IMR-90 (cell line): ENCODE measurements at regions not wholly inside any gene's neighbourhood (a gene's known extent, or its start where the extent isn't known, plus 50 kb on each side); places are given as distances from the start of the nearest gene placed in this dataset.

Experiments used
- ATAC-seq: fragments of 200-7000 bp; cut with Tn5 transposase; 2 replicates; pipeline ENCODE4 v1.9.1; 2020; ENCODE audit warnings: low read depth, mild to moderate bottlenecking, moderate library complexity
- BruUV-seq: library from RNA; stranded (reverse); fragments of 400-500 nt; replicated peaks from 2 replicates; lab custom pipeline; 2021; lab: Mats Ljungman, UMichigan
- CTCF ChIA-PET: fragments of 300-600 bp; formaldehyde crosslinking; extraction: SDS; loops from one replicate; lab custom pipeline; 2021; ENCODE audit warnings: antibody characterized with exemption; lab: Yijun Ruan, JAX
- POLR2A ChIA-PET: fragments of 300-600 bp; sonication (Branson Sonifier 250); formaldehyde crosslinking; loops from one replicate; lab custom pipeline; 2022; ENCODE audit warnings: antibody characterized with exemption; ENCODE audit not compliant: unreplicated experiment; lab: Charles Lee
- DNase-seq: peaks from one replicate; pipeline ENCODE4 v3.0.0; 2013
- H2AFZ ChIP-seq: replicated peaks from 2 replicates; pipeline ENCODE3; 2013; ENCODE audit warnings: low read length, mild to moderate bottlenecking; ENCODE audit not compliant: poor library complexity
- H2AK5ac ChIP-seq: 2 replicates; pipeline ENCODE4 v1.6.1; 2013; ENCODE audit warnings: low read depth, low read length, inconsistent platforms
- H2AK9ac ChIP-seq: replicated peaks from 2 replicates; pipeline ENCODE3; 2013; ENCODE audit warnings: mild to moderate bottlenecking, low read depth, low read length, moderate library complexity; ENCODE audit not compliant: poor library complexity
- H2BK120ac ChIP-seq: 2 replicates; pipeline ENCODE4 v1.6.1; 2013; ENCODE audit warnings: low read depth, low read length, inconsistent platforms
- H2BK15ac ChIP-seq: 3 replicates; pipeline ENCODE4 v1.6.1; 2013; ENCODE audit warnings: low read depth, low read length, inconsistent platforms
- H2BK20ac ChIP-seq: 2 replicates; pipeline ENCODE4 v1.6.1; 2013; ENCODE audit warnings: low read depth, mild to moderate bottlenecking, inconsistent platforms, low read length, moderate library complexity
- H2BK5ac ChIP-seq: 2 replicates; pipeline ENCODE4 v1.6.1; 2013; ENCODE audit warnings: mild to moderate bottlenecking, low read depth, low read length, inconsistent platforms; ENCODE audit not compliant: poor library complexity, severe bottlenecking
- H3K14ac ChIP-seq: replicated peaks from 2 replicates; pipeline ENCODE4 v1.6.1; 2013; ENCODE audit warnings: low read depth, low read length, inconsistent platforms
- H3K18ac ChIP-seq: 2 replicates; pipeline ENCODE4 v1.6.1; 2013; ENCODE audit warnings: low read depth, low read length, control low read depth
- H3K23ac ChIP-seq: 2 replicates; pipeline ENCODE4 v1.6.1; 2013; ENCODE audit warnings: low read depth, low read length, inconsistent platforms
- H3K27ac ChIP-seq: 2 replicates; pipeline ENCODE4 v1.5.1; 2013; ENCODE audit warnings: mild to moderate bottlenecking, control low read depth, low read length; ENCODE audit not compliant: insufficient read depth
- H3K27me3 ChIP-seq: 2 replicates; pipeline ENCODE4 v1.6.1; 2013; ENCODE audit warnings: low read length; ENCODE audit not compliant: control insufficient read depth, insufficient read depth
- H3K36me3 ChIP-seq: 2 replicates; pipeline ENCODE4 v1.6.1; 2013; ENCODE audit warnings: low read length, mixed read lengths; ENCODE audit not compliant: control insufficient read depth, insufficient read depth
- H3K4ac ChIP-seq: 2 replicates; pipeline ENCODE4 v1.6.1; 2013; ENCODE audit warnings: low read depth, low read length, inconsistent platforms
- H3K4me1 ChIP-seq: 2 replicates; pipeline ENCODE4 v1.6.1; 2013; ENCODE audit warnings: low read length, mixed read lengths; ENCODE audit not compliant: control insufficient read depth, insufficient read depth
- H3K4me2 ChIP-seq: 2 replicates; pipeline ENCODE4 v1.6.1; 2013; ENCODE audit warnings: low read depth, mild to moderate bottlenecking, control low read depth, low read length, moderate library complexity
- H3K4me3 ChIP-seq: 2 replicates; pipeline ENCODE4 v1.5.1; 2013; ENCODE audit warnings: low read depth, mild to moderate bottlenecking, control low read depth, low read length, moderate library complexity; ENCODE audit not compliant: insufficient read depth
- H3K56ac ChIP-seq: 2 replicates; pipeline ENCODE4 v1.6.1; 2013; ENCODE audit warnings: low read length, inconsistent platforms; ENCODE audit not compliant: insufficient read depth; ENCODE audit errors: extremely low read depth
- H3K79me1 ChIP-seq, 2 experiments: 2 replicates each; pipeline ENCODE4 v1.6.1; 2013; ENCODE audit warnings: low read length in 2 of 2, inconsistent platforms in 1 of 2, low read depth in 1 of 2
- H3K9ac ChIP-seq: 2 replicates; pipeline ENCODE4 v1.6.1; 2013; ENCODE audit warnings: low read depth, low read length, control low read depth
- H3K9me1 ChIP-seq: 2 replicates; pipeline ENCODE4 v1.6.1; 2013; ENCODE audit warnings: low read length, inconsistent platforms; ENCODE audit not compliant: insufficient read depth
- H3K9me3 ChIP-seq: 2 replicates; pipeline ENCODE4 v1.6.1; 2013; ENCODE audit warnings: low read length; ENCODE audit not compliant: control insufficient read depth, insufficient read depth
- H4K20me1 ChIP-seq: 2 replicates; pipeline ENCODE4 v1.6.1; 2013; ENCODE audit warnings: low read length, inconsistent platforms; ENCODE audit not compliant: insufficient read depth
- H4K5ac ChIP-seq: 2 replicates; pipeline ENCODE4 v1.6.1; 2013; ENCODE audit warnings: mild to moderate bottlenecking, low read depth, low read length, control low read depth
- H4K8ac ChIP-seq, 2 experiments: 2 replicates each; pipeline ENCODE4 v1.6.1; 2013; ENCODE audit warnings: low read depth in 2 of 2, low read length in 2 of 2, control low read depth in 1 of 2, inconsistent platforms in 1 of 2
- H4K91ac ChIP-seq: 2 replicates; pipeline ENCODE4 v1.6.1; 2013; ENCODE audit warnings: low read depth, low read length, inconsistent platforms; ENCODE audit not compliant: insufficient read depth
- CEBPB ChIP-seq: IDR thresholded peaks from 2 replicates; pipeline ENCODE4 v1.6.1; 2012; ENCODE audit warnings: low read depth, low read length, improper control_type of control experiment
- CHD1 ChIP-seq: IDR thresholded peaks from 2 replicates; pipeline ENCODE4 v1.6.1; 2012; ENCODE audit warnings: low read depth, low read length, improper control_type of control experiment
- CTCF ChIP-seq: conservative IDR thresholded peaks from 2 replicates; pipeline ENCODE4 v1.5.1; 2012; ENCODE audit warnings: mild to moderate bottlenecking, low read depth, low read length, improper control_type of control experiment
- ELK1 ChIP-seq: fragments of 150-350 bp; IDR thresholded peaks from 2 replicates; pipeline ENCODE4 v1.6.1; 2016; ENCODE audit warnings: low read depth, mild to moderate bottlenecking, low read length, moderate library complexity, borderline replicate concordance
- MAFK ChIP-seq: IDR thresholded peaks from 2 replicates; pipeline ENCODE4 v1.6.1; 2012; ENCODE audit warnings: low read depth, low read length, improper control_type of control experiment
- MAZ ChIP-seq: IDR thresholded peaks from 2 replicates; pipeline ENCODE4 v1.6.1; 2012; ENCODE audit warnings: low read depth, mild to moderate bottlenecking, low read length, improper control_type of control experiment, moderate library complexity, borderline replicate concordance
- MXI1 ChIP-seq: IDR thresholded peaks from 2 replicates; pipeline ENCODE4 v1.6.1; 2012; ENCODE audit warnings: low read depth, mild to moderate bottlenecking, low read length, moderate library complexity, borderline replicate concordance
- NFE2L2 ChIP-seq: fragments of 150-350 bp; IDR thresholded peaks from 2 replicates; pipeline ENCODE4 v1.6.1; 2016; ENCODE audit warnings: low read depth, mild to moderate bottlenecking, low read length
- POLR2A ChIP-seq: IDR thresholded peaks from 2 replicates; pipeline ENCODE4 v1.6.1; 2012; ENCODE audit warnings: mild to moderate bottlenecking, low read depth, low read length
- RCOR1 ChIP-seq: IDR thresholded peaks from 2 replicates; pipeline ENCODE4 v1.6.1; 2012; ENCODE audit warnings: mild to moderate bottlenecking, low read length, improper control_type of control experiment; ENCODE audit not compliant: insufficient replicate concordance
- RFX5 ChIP-seq: IDR thresholded peaks from 2 replicates; pipeline ENCODE4 v1.8.0; 2012; ENCODE audit warnings: low read depth, mild to moderate bottlenecking, low read length, moderate library complexity
- SMC3 ChIP-seq: fragments of 150-350 bp; IDR thresholded peaks from 2 replicates; pipeline ENCODE4 v1.6.1; 2016; ENCODE audit warnings: low read depth, mild to moderate bottlenecking, antibody characterized with exemption, low read length, moderate library complexity
- WGBS, 2 experiments: methylation state at CpG; one replicate each; pipeline versions ENCODE4 v1.1.5 to v1.1.7; 2013; ENCODE audit warnings: missing lambda C conversion rate in 2 of 2; ENCODE audit not compliant: insufficient read length in 1 of 2; ENCODE audit errors: extremely low coverage in 2 of 2; 5-methylcytosine and 5-hydroxymethylcytosine counted together
- dilution Hi-C: fragments of 300-500 bp; cut with HindIII; formaldehyde crosslinking; loops from one replicate; pipeline ENCODE4 v1.14.3; 2018; ENCODE audit warnings: low sequenced_read_pairs; ENCODE audit not compliant: unreplicated experiment
- in situ Hi-C: fragments of 300-500 bp; cut with MboI; formaldehyde crosslinking; loops from 3 replicates; pipeline ENCODE4 v1.14.3; 2019; ENCODE audit warnings: low sequenced_read_pairs, inconsistent platforms, mixed read lengths
- intact Hi-C: fragments of 100-400 bp; cut with micrococcal nuclease; formaldehyde crosslinking; loops from 2 replicates; pipeline ENCODE4 v1.10.0; 2022

DNA sequence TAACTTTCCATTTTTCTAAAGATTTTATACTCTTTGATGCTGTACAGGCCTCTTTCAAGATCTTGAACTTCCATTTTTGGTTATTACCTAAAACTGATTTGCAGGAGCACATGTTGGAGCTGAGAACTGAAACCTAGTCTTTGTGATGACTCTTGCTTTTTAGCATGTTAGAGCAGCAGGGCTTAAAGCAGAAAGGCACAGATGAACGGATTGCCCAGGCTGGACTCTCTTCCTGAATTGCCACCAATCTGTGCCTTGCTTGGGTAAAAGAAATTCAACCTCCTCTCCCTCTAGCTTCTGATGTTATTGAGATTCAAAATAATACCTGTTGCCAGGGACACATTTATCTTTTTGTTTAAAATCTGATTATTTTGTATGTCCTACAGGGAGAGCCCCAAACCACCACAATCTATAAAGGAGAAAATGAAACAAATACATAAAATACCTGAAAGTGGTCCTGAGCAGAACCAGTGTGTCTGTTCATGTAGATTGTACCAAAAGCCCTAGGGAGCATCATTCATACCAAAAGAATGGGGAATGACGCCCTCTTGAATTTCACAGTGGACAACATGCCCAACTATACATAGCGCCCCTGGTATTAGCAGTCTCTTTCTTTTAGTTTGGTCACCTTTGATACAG lies 277.0 kb upstream of the MAP2 start:
- H2AK5ac ChIP-seq: no peak overlapping the region
- no peak for ATAC-seq

More for the DNA sequence above, 277.0 kb upstream of the MAP2 start:
- ChIA-PET POLR2A (no interaction called here), CTCF (no interaction called here)
- H4K8ac ChIP-seq: no peak overlapping the region
- H3K4me2 ChIP-seq: no peak overlapping the region
- H2BK120ac ChIP-seq: no peak overlapping the region
- BruUV-seq: no TSS peak
- no peak overlapping the region for H3K4me3 ChIP-seq
- WGBS, 2 experiments: no CpG with 5 or more reads among the region's 3 CpGs
- H3K4me1 ChIP-seq: no peaks in the 10 kb centered on the region
- no peak overlapping the region for H3K23ac ChIP-seq
- H2BK20ac ChIP-seq: no peak overlapping the region
- no peak for TF ChIP-seq MXI1
- no peak for TF ChIP-seq CEBPB
- TF ChIP-seq CHD1: no peak
- no peak for TF ChIP-seq ELK1
- no peak for TF ChIP-seq SMC3
- TF ChIP-seq RCOR1: no peak
- TF ChIP-seq MAFK: no peak
- TF ChIP-seq RFX5: no peak
- no peak for TF ChIP-seq CTCF
- no peak for TF ChIP-seq POLR2A
- no peak for TF ChIP-seq NFE2L2
- TF ChIP-seq MAZ: no peak
- peaks cover 11% of the 10 kb centered on the region for H3K9me3 ChIP-seq
- no peak overlapping the region for H3K27ac ChIP-seq
- no peak overlapping the region for H3K18ac ChIP-seq
- H3K79me1 ChIP-seq: no peaks in the 10 kb centered on the region
- H2AFZ ChIP-seq: no peak overlapping the region
- intact Hi-C loops: no loop called here
- no peak overlapping the region for H3K14ac ChIP-seq
- H3K9ac ChIP-seq: no peak overlapping the region
- H3K56ac ChIP-seq: no peak overlapping the region
- H3K27me3 ChIP-seq: no peaks in the 10 kb centered on the region
- no peak for DNase-seq
- H4K91ac ChIP-seq: no peak overlapping the region
- H3K9me1 ChIP-seq: no peaks in the 10 kb centered on the region
- no peak overlapping the region for H2BK5ac ChIP-seq
- H3K4ac ChIP-seq: no peak overlapping the region
- no peaks in the 10 kb centered on the region for H4K20me1 ChIP-seq
- H2BK15ac ChIP-seq: no peak overlapping the region
- H3K36me3 ChIP-seq: no peaks in the 10 kb centered on the region
- H2AK9ac ChIP-seq: no peak overlapping the region
- in situ Hi-C loops: no loop called here
- dilution Hi-C loops: no loop called here
- H4K5ac ChIP-seq: no peak overlapping the region
